ENCODE measurements at regions not wholly inside any gene's neighbourhood (a gene's known extent, or its start where the extent isn't known, plus 50 kb on each side); places are given as distances from the start of the nearest gene placed in this dataset.

GRCh38 chr7:32258265-32258664 lies 188.1 kb upstream of the PDE1C start:
- Histone ChIP-seq H2AFZ (ENCODE audit: low read depth, low read length) (no peak overlapping the region), H3K9ac (ENCODE audit: low read length) (no peak overlapping the region), H3K9me3 (ENCODE audit: low read length) (no peaks in the 10 kb centered on the region), H4K20me1 (ENCODE audit: insufficient read depth) (no peaks in the 10 kb centered on the region), H3K27me3 (ENCODE audit: insufficient read depth, low read depth, low read length) (no peaks in the 10 kb centered on the region), H3K4me2 (ENCODE audit: low read length) (no peak overlapping the region), H3K9me2 (ENCODE audit: insufficient read depth, low read length) (no peaks in the 10 kb centered on the region), H3K79me2 (replicated peaks; ENCODE audit: insufficient read depth, low read length) (no peaks in the 10 kb centered on the region), H3F3A (ENCODE audit: insufficient read depth, low read length, poor library complexity, severe bottlenecking) (no peaks in the 10 kb centered on the region), H3K27ac (ENCODE audit: low read length) (no peak overlapping the region), H3K36me3 (ENCODE audit: insufficient read depth, low read length) (no peaks in the 10 kb centered on the region), H3K4me3 (ENCODE audit: low read length) (no peak overlapping the region)
- no peak for TF ChIP-seq EZH2 (IDR thresholded peaks at IDR 0.05; ENCODE audit: borderline replicate concordance, insufficient read depth, low read length, poor library complexity, severe bottlenecking)
- TF ChIP-seq SMC3 (conservative IDR thresholded peaks at IDR 0.05; ENCODE audit: poor library complexity), result no peak
- TF ChIP-seq MXI1 (conservative IDR thresholded peaks at IDR 0.05; ENCODE audit: poor library complexity, severe bottlenecking), result no peak

DNA sequence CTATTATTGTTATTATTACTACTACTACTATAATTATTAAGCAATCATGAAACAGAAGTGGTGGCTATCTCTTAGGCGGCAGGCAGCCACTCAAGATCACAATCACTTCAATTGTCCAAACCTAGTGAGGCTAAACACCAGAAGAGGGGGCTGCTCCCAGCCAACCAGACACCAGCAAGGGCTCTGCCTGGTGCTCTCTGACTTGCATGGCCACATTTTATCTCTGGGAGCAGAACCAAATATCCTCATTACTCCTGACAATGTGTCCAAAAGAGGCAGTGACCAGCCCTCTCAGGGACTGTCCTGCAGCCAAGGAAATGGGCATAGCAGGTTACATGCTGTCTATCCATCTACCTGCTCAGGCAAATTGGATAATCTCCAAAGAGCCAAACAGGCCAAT lies 187.4 kb upstream of the PDE1C start:
- Histone ChIP-seq H3K4me3 (ENCODE audit: low read length) (no peak overlapping the region), H3K9me3 (ENCODE audit: low read length) (no peaks in the 10 kb centered on the region), H3K27me3 (ENCODE audit: insufficient read depth, low read depth, low read length) (no peaks in the 10 kb centered on the region), H2AFZ (ENCODE audit: low read depth, low read length) (no peak overlapping the region), H3F3A (ENCODE audit: insufficient read depth, low read length, poor library complexity, severe bottlenecking) (no peaks in the 10 kb centered on the region), H4K20me1 (ENCODE audit: insufficient read depth) (no peaks in the 10 kb centered on the region), H3K9me2 (ENCODE audit: insufficient read depth, low read length) (no peaks in the 10 kb centered on the region), H3K4me2 (ENCODE audit: low read length) (no peak overlapping the region), H3K36me3 (ENCODE audit: insufficient read depth, low read length) (no peaks in the 10 kb centered on the region), H3K79me2 (replicated peaks; ENCODE audit: insufficient read depth, low read length) (no peaks in the 10 kb centered on the region), H3K27ac (ENCODE audit: low read length) (no peak overlapping the region), H3K9ac (ENCODE audit: low read length) (no peak overlapping the region)
- TF ChIP-seq EP300 (conservative IDR thresholded peaks at IDR 0.05; ENCODE audit: poor library complexity, severe bottlenecking), result no peak
- TF ChIP-seq MXI1 (conservative IDR thresholded peaks at IDR 0.05; ENCODE audit: poor library complexity, severe bottlenecking), result no peak
- TF ChIP-seq RAD21 (conservative IDR thresholded peaks at IDR 0.05), result no peak
- no peak for TF ChIP-seq CTCF (IDR thresholded peaks at IDR 0.05; ENCODE audit: poor library complexity, severe bottlenecking)
- no peak for TF ChIP-seq POLR2AphosphoS5 (IDR thresholded peaks at IDR 0.05)
- no peak for TF ChIP-seq EZH2 (IDR thresholded peaks at IDR 0.05; ENCODE audit: borderline replicate concordance, insufficient read depth, low read length, poor library complexity, severe bottlenecking)
- no peak for TF ChIP-seq SMC3 (conservative IDR thresholded peaks at IDR 0.05; ENCODE audit: poor library complexity)
- no peak for TF ChIP-seq TAF1 (IDR thresholded peaks at IDR 0.05; ENCODE audit: low read depth)
- no peak for TF ChIP-seq REST (IDR thresholded peaks at IDR 0.05; ENCODE audit: borderline replicate concordance)

DNA sequence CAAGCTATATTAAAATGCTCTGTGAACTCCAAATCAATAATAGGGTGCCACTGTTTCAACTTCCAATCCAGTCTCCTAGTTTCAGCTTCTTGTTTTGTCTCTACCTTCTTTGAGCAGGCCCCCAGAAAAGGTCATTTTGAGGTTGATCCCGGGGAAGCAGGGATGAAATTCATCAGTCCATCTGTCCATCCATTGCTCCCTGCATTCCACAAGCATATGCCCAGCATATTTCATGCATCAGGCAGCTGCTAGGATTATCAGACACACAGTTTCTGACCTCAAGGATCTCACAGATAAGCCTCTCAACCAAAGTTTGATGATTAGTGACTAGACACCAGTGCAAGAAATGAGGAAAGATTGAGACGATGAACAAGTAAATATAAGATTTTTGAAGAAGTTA lies 186.6 kb upstream of the PDE1C start:
- Histone ChIP-seq H3K36me3 (ENCODE audit: insufficient read depth, low read length) (no peaks in the 10 kb centered on the region), H3K9me3 (ENCODE audit: low read length) (no peaks in the 10 kb centered on the region), H3K4me3 (ENCODE audit: low read length) (no peak overlapping the region), H3K9me2 (ENCODE audit: insufficient read depth, low read length) (no peaks in the 10 kb centered on the region), H2AFZ (ENCODE audit: low read depth, low read length) (no peak overlapping the region), H4K20me1 (ENCODE audit: insufficient read depth) (no peaks in the 10 kb centered on the region), H3K27ac (ENCODE audit: low read length) (no peak overlapping the region), H3F3A (ENCODE audit: insufficient read depth, low read length, poor library complexity, severe bottlenecking) (no peaks in the 10 kb centered on the region), H3K4me2 (ENCODE audit: low read length) (no peak overlapping the region), H3K79me2 (replicated peaks; ENCODE audit: insufficient read depth, low read length) (no peaks in the 10 kb centered on the region), H3K27me3 (ENCODE audit: insufficient read depth, low read depth, low read length) (no peaks in the 10 kb centered on the region), H3K9ac (ENCODE audit: low read length) (no peak overlapping the region)
- no peak for TF ChIP-seq CTCF (IDR thresholded peaks at IDR 0.05; ENCODE audit: poor library complexity, severe bottlenecking)
- no peak for TF ChIP-seq EZH2 (IDR thresholded peaks at IDR 0.05; ENCODE audit: borderline replicate concordance, insufficient read depth, low read length, poor library complexity, severe bottlenecking)
- no peak for TF ChIP-seq MXI1 (conservative IDR thresholded peaks at IDR 0.05; ENCODE audit: poor library complexity, severe bottlenecking)
- no peak for TF ChIP-seq TAF1 (IDR thresholded peaks at IDR 0.05; ENCODE audit: low read depth)
- no peak for TF ChIP-seq POLR2AphosphoS5 (IDR thresholded peaks at IDR 0.05)
- no peak for TF ChIP-seq EP300 (conservative IDR thresholded peaks at IDR 0.05; ENCODE audit: poor library complexity, severe bottlenecking)
- TF ChIP-seq RAD21 (conservative IDR thresholded peaks at IDR 0.05), result no peak
- TF ChIP-seq SMC3 (conservative IDR thresholded peaks at IDR 0.05; ENCODE audit: poor library complexity), result no peak
- no peak for TF ChIP-seq REST (IDR thresholded peaks at IDR 0.05; ENCODE audit: borderline replicate concordance)

All from neural cell (in vitro differentiated cells).